Hepatocyte (in vitro differentiated cells): ENCODE measurements at regions not wholly inside any gene's neighbourhood (a gene's known extent, or its start where the extent isn't known, plus 50 kb on each side); places are given as distances from the start of the nearest gene placed in this dataset.

ENCODE experiments used
- DNase-seq: peaks from one replicate; pipeline ENCODE4 v3.0.0-alpha.2; 2016; ENCODE audit warnings: low spot score
- H2AFZ ChIP-seq: fragments of 200-600 bp; sonication (generic); 2 replicates; pipeline ENCODE4 v1.6.0; 2016; ENCODE audit warnings: antibody characterized with exemption, mild to moderate bottlenecking
- H3K27ac ChIP-seq: fragments of 200-600 bp; sonication (generic); 2 replicates; pipeline ENCODE4 v1.5.1; 2016; ENCODE audit warnings: mild to moderate bottlenecking
- H3K27me3 ChIP-seq: fragments of 200-600 bp; sonication (generic); 2 replicates; pipeline ENCODE4 v1.6.1; 2016
- H3K36me3 ChIP-seq: fragments of 200-600 bp; sonication (generic); replicated peaks from 2 replicates; pipeline ENCODE4 v1.5.1; 2016; ENCODE audit warnings: low read depth; ENCODE audit not compliant: insufficient read depth
- H3K4me1 ChIP-seq: fragments of 200-600 bp; sonication (generic); 2 replicates; pipeline ENCODE4 v1.5.1; 2016; ENCODE audit warnings: mild to moderate bottlenecking, moderate library complexity; ENCODE audit not compliant: insufficient read depth
- H3K4me2 ChIP-seq: fragments of 200-600 bp; sonication (generic); 2 replicates; pipeline ENCODE4 v1.6.0; 2016
- H3K4me3 ChIP-seq: fragments of 200-600 bp; sonication (generic); 2 replicates; pipeline ENCODE4 v1.5.1; 2016; ENCODE audit warnings: mild to moderate bottlenecking
- H3K79me2 ChIP-seq: fragments of 200-600 bp; sonication (generic); 2 replicates; pipeline ENCODE4 v1.6.0; 2017; ENCODE audit warnings: mild to moderate bottlenecking
- H3K9me2 ChIP-seq: fragments of 200-600 bp; sonication (generic); replicated peaks from 2 replicates; pipeline ENCODE4 v1.6.0; 2017; ENCODE audit warnings: mild to moderate bottlenecking; ENCODE audit not compliant: insufficient read depth
- H3K9me3 ChIP-seq: fragments of 200-600 bp; sonication (generic); 2 replicates; pipeline ENCODE4 v1.5.1; 2016; ENCODE audit warnings: low read depth, mild to moderate bottlenecking
- H4K20me1 ChIP-seq: fragments of 200-600 bp; sonication (generic); 2 replicates; pipeline ENCODE4 v1.6.0; 2016; ENCODE audit warnings: mild to moderate bottlenecking; ENCODE audit not compliant: insufficient read depth, poor library complexity, severe bottlenecking
- EZH2 ChIP-seq: fragments of 200-600 bp; sonication (generic); IDR thresholded peaks from 2 replicates; pipeline ENCODE4 v1.6.1; 2016; ENCODE audit warnings: antibody characterized with exemption, mild to moderate bottlenecking, borderline replicate concordance
- EZH2phosphoT487 ChIP-seq: fragments of 200-600 bp; sonication (generic); IDR thresholded peaks from one replicate; pipeline ENCODE4 v1.6.1; 2018; ENCODE audit warnings: antibody characterized with exemption, mild to moderate bottlenecking, low read depth, moderate library complexity; ENCODE audit not compliant: unreplicated experiment, severe bottlenecking
- WGBS: methylation state at CpG from one replicate; pipeline ENCODE4 v1.1.6; 2016; ENCODE audit warnings: low lambda C conversion rate; ENCODE audit errors: missing lambda C conversion rate; 5-methylcytosine and 5-hydroxymethylcytosine counted together
- TF ChIP-seq, protein P1 (sequence below): fragments of 200-600 bp; sonication (generic); IDR thresholded peaks from 2 replicates; pipeline ENCODE4 v1.5.1; 2016; ENCODE audit warnings: antibody characterized with exemption, mild to moderate bottlenecking; ENCODE audit not compliant: poor library complexity

DNA sequence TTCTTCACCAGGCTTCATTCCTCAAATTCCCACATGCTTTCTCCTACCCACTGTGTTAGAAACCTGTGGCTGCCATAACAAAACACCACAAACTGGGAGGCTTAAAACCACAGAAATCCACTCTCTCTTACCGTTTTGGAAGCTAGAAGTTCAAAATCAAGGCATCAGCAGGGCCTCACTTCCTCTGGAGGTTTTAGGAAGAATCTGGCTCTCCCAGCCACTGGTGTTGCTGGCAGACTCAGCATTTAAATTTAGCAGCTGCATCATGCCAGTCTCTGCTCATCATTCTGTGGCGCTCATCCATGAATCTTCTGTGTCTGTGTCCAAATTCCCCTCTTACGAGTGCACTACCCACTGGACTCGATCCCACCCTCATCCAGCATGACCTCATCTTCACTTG, 248.5 kb downstream of the ZNF516 start:
- no peak overlapping the region for H3K27ac ChIP-seq
- no peaks in the 10 kb centered on the region for H3K36me3 ChIP-seq
- H2AFZ ChIP-seq: no peak overlapping the region
- no peaks in the 10 kb centered on the region for H3K27me3 ChIP-seq
- H3K9me2 ChIP-seq: no peaks in the 10 kb centered on the region
- no peaks in the 10 kb centered on the region for H3K79me2 ChIP-seq
- no peaks in the 10 kb centered on the region for H3K9me3 ChIP-seq
- TF ChIP-seq, protein P1, sequence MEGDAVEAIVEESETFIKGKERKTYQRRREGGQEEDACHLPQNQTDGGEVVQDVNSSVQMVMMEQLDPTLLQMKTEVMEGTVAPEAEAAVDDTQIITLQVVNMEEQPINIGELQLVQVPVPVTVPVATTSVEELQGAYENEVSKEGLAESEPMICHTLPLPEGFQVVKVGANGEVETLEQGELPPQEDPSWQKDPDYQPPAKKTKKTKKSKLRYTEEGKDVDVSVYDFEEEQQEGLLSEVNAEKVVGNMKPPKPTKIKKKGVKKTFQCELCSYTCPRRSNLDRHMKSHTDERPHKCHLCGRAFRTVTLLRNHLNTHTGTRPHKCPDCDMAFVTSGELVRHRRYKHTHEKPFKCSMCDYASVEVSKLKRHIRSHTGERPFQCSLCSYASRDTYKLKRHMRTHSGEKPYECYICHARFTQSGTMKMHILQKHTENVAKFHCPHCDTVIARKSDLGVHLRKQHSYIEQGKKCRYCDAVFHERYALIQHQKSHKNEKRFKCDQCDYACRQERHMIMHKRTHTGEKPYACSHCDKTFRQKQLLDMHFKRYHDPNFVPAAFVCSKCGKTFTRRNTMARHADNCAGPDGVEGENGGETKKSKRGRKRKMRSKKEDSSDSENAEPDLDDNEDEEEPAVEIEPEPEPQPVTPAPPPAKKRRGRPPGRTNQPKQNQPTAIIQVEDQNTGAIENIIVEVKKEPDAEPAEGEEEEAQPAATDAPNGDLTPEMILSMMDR: no peak
- TF ChIP-seq EZH2phosphoT487: no peak
- TF ChIP-seq EZH2: no peak
- no peaks in the 10 kb centered on the region for H3K4me1 ChIP-seq
- H3K4me2 ChIP-seq: no peak overlapping the region
- no peak overlapping the region for H3K4me3 ChIP-seq
- no peaks in the 10 kb centered on the region for H4K20me1 ChIP-seq
- WGBS: 83% methylated on average over 4 of the region's 4 CpGs
- no peak for DNase-seq

DNA sequence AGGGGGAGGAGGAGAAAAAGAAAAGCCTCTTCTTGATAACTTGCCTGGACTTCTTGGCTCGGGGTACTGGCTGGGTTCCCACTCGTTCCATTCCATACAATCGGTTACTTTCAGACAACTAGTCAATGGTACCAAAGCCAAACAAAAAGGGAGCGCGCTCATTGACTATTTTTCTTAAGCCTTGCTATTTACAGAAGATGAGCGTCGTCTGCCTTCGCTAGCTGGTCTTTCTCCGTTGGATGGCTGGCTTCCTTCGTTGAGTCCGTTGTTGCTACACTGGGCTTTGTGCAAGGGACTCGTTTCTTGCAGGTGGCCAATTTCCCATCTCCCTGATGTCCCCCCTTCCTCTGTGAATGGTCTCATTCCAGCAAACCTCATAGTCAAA, 260.4 kb downstream of the ZNF516 start:
- Histone ChIP-seq H3K4me3 (no peak overlapping the region), H3K4me2 (no peak overlapping the region)
- TF ChIP-seq, protein P1: no peak
- TF ChIP-seq EZH2 (no peak), EZH2phosphoT487 (no peak)

DNA sequence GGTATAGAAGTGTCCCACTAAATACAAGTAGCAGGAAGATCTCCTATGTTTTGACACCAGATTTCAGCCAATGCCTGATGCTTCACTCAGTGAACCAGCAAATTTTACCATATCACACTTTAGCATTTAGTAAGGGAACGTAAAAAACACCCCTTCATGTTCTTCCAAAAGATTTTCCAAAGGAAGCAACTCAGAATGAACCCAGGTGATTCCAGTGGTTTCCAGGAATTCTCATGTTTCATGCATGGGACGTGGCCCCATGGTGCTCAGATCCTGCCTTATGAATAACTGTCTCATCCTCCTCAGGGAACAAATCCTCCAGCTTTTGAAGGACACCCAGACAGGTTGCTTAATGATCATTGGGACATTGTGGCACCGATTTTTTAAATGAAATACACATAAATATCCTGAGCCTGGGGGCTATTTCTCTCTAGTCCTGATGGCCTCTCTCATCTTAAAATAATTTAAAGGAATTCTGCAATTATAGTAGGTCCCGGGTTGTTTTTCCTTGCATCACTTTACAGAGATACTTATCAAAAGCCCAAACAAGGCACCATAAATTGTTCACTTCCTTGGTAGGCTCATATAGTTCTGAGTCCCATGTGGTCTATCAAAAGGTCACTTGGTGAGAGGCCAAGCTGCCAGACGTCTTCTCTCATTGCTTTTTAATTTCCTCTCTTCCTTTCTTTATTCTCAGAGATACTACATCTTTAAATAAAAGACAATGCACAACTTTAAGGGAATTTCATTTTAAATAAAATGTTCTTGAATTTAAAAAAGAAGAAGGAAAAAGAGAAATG, 261.0 kb downstream of the ZNF516 start:
- H3K9me3 ChIP-seq: no peaks in the 10 kb centered on the region
- no peak overlapping the region for H3K4me3 ChIP-seq
- H3K79me2 ChIP-seq: no peaks in the 10 kb centered on the region
- DNase-seq: no peak
- no peaks in the 10 kb centered on the region for H3K27me3 ChIP-seq
- no peak overlapping the region for H3K27ac ChIP-seq
- 71% methylated on average over 5 of the region's 5 CpGs for WGBS
- no peaks in the 10 kb centered on the region for H3K9me2 ChIP-seq
- H3K4me2 ChIP-seq: no peak overlapping the region
- H3K4me1 ChIP-seq: no peaks in the 10 kb centered on the region
- no peaks in the 10 kb centered on the region for H4K20me1 ChIP-seq
- TF ChIP-seq, protein P1: no peak
- TF ChIP-seq EZH2 (no peak), EZH2phosphoT487 (no peak)
- no peaks in the 10 kb centered on the region for H3K36me3 ChIP-seq
- H2AFZ ChIP-seq: no peak overlapping the region

More for the DNA sequence above, 260.4 kb downstream of the ZNF516 start:
- Histone ChIP-seq H3K36me3 (no peaks in the 10 kb centered on the region), H3K9me3 (no peaks in the 10 kb centered on the region), H3K79me2 (no peaks in the 10 kb centered on the region), H3K9me2 (no peaks in the 10 kb centered on the region), H3K27me3 (no peaks in the 10 kb centered on the region), H3K27ac (no peak overlapping the region), H3K4me1 (no peaks in the 10 kb centered on the region), H2AFZ (no peak overlapping the region), H4K20me1 (no peaks in the 10 kb centered on the region)
- 93% methylated on average over 12 of the region's 12 CpGs for whole genome bisulfite sequencing
- no peak for DNase-seq

DNA sequence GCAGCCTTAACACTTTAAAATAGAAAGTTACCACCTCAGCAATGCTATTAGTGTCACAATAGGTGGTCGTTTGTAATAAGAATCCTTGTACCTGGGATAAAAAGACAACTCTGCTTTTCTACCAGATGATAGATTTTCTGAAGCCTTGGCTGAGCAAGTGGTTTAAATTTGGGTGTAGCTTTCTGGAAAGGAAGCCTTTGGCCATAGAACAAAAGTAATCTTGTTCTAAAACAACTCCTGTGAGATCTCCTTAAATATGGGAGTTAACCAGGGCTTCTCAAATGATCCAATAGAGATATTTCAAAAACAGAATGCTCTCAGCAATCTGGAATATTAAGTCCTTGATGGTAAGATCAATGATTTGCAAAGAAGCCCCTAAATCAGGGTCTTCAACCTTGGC, 261.6 kb downstream of the ZNF516 start:
- Histone ChIP-seq H3K36me3 (no peaks in the 10 kb centered on the region), H3K27ac (no peak overlapping the region), H2AFZ (no peak overlapping the region), H3K4me2 (no peak overlapping the region), H3K9me3 (no peaks in the 10 kb centered on the region), H3K4me3 (no peak overlapping the region), H4K20me1 (no peaks in the 10 kb centered on the region), H3K79me2 (no peaks in the 10 kb centered on the region), H3K9me2 (no peaks in the 10 kb centered on the region), H3K27me3 (no peaks in the 10 kb centered on the region), H3K4me1 (no peaks in the 10 kb centered on the region)
- DNase-seq: no peak
- WGBS: 69% methylated on average over 1 of the region's 1 CpG
- TF ChIP-seq, protein P1: no peak
- TF ChIP-seq EZH2phosphoT487 (no peak), EZH2 (no peak)
